Body of pancreas (tissue), 4 donors: ENCODE measurements at regions not wholly inside any gene's neighbourhood (a gene's known extent, or its start where the extent isn't known, plus 50 kb on each side); places are given as distances from the start of the nearest gene placed in this dataset.

ENCODE experiments used
- POLR2A ChIP-seq, 3 donors: fragments of 450-650 bp; IDR thresholded peaks; one replicate each; pipeline ENCODE4 v1.6.1; 2016; ENCODE audit warnings: antibody characterized with exemption in 3 of 3, mild to moderate bottlenecking in 2 of 3
- TF ChIP-seq, protein P1 (sequence below), 7 experiments: fragments of 450-650 bp in 4 of 7; fragments of 200-600 bp in 3 of 7; sonication (generic) in 3 of 7; IDR thresholded peaks; one replicate each; pipeline ENCODE4 v1.5.1; 2016 to 2019; ENCODE audit warnings: antibody characterized with exemption in 7 of 7

DNA sequence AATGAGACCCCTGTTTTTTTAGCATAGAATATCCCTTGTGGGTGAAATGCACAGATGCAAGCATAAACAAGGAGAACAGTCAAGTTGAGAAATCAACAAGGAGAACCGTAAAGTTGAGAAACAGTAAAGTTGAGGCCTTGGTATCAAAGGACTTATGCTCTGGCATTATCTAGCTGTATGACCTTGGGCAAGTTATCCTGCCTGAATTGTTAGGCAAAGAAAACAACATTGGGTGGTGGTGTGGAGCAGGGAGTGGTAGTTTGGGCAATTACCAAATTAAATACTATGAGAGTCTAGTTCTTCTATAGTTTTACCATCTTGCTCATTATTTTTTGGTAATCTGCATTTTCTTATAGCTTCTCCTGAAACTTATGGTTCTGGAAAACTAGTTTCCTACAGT lies 573.4 kb upstream of the ARPP21 start:
- TF ChIP-seq, protein P1, sequence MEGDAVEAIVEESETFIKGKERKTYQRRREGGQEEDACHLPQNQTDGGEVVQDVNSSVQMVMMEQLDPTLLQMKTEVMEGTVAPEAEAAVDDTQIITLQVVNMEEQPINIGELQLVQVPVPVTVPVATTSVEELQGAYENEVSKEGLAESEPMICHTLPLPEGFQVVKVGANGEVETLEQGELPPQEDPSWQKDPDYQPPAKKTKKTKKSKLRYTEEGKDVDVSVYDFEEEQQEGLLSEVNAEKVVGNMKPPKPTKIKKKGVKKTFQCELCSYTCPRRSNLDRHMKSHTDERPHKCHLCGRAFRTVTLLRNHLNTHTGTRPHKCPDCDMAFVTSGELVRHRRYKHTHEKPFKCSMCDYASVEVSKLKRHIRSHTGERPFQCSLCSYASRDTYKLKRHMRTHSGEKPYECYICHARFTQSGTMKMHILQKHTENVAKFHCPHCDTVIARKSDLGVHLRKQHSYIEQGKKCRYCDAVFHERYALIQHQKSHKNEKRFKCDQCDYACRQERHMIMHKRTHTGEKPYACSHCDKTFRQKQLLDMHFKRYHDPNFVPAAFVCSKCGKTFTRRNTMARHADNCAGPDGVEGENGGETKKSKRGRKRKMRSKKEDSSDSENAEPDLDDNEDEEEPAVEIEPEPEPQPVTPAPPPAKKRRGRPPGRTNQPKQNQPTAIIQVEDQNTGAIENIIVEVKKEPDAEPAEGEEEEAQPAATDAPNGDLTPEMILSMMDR (IDR thresholded peaks at IDR 0.05), result no peak
- TF ChIP-seq POLR2A (IDR thresholded peaks at IDR 0.05), result no peak
